MCF 10A (cell line): ENCODE measurements at regions not wholly inside any gene's neighbourhood (a gene's known extent, or its start where the extent isn't known, plus 50 kb on each side); places are given as distances from the start of the nearest gene placed in this dataset.

Experiments used
- BruUV-seq: library from RNA; stranded (reverse); fragments of 400-500 nt; replicated peaks from 2 replicates; lab custom pipeline; 2021; lab: Mats Ljungman, UMichigan
- CTCF ChIA-PET: fragments of 300-600 bp; sonication (Branson Sonifier 250); formaldehyde crosslinking; extraction: SDS; loops from one replicate; lab custom pipeline; 2021; ENCODE audit warnings: antibody characterized with exemption, inconsistent platforms; lab: Yijun Ruan, JAX
- POLR2A ChIA-PET: fragments of 300-600, 350-650 bp; sonication (Branson Sonifier 250); formaldehyde crosslinking; extraction: SDS; loops from one replicate; lab custom pipeline; 2020; ENCODE audit warnings: antibody characterized with exemption, inconsistent platforms; lab: Yijun Ruan, JAX
- DNase-seq: peaks from one replicate; pipeline ENCODE4 v3.0.0-alpha.2; 2018; ENCODE audit not compliant: unreplicated experiment
- H3K27ac Mint-ChIP-seq: one replicate; pipeline ENCODE4 v1.8.0; 2022; ENCODE audit warnings: mild to moderate bottlenecking, low read depth, mixed read lengths; ENCODE audit not compliant: unreplicated experiment
- H3K27me3 Mint-ChIP-seq: one replicate; pipeline ENCODE4 v1.8.0; 2022; ENCODE audit warnings: mixed read lengths; ENCODE audit not compliant: insufficient read depth, unreplicated experiment
- H3K36me3 Mint-ChIP-seq: one replicate; pipeline ENCODE4 v1.8.0; 2022; ENCODE audit warnings: mild to moderate bottlenecking, moderate library complexity, mixed read lengths; ENCODE audit not compliant: insufficient read depth, unreplicated experiment
- H3K4me1 Mint-ChIP-seq: one replicate; pipeline ENCODE4 v1.8.0; 2022; ENCODE audit warnings: mixed read lengths; ENCODE audit not compliant: insufficient read depth, unreplicated experiment
- H3K4me3 Mint-ChIP-seq: one replicate; pipeline ENCODE4 v1.8.0; 2022; ENCODE audit warnings: mild to moderate bottlenecking, moderate library complexity, mixed read lengths; ENCODE audit not compliant: unreplicated experiment
- H3K9me3 Mint-ChIP-seq: one replicate; pipeline ENCODE4 v1.8.0; 2022; ENCODE audit warnings: mixed read lengths; ENCODE audit not compliant: unreplicated experiment
- CTCF ChIP-seq: fragments of 200-600 bp; IDR thresholded peaks from one replicate; pipeline ENCODE4 v1.8.0; 2022; ENCODE audit warnings: antibody characterized with exemption, mild to moderate bottlenecking; ENCODE audit not compliant: unreplicated experiment
- intact Hi-C: fragments of 100-400 bp; cut with micrococcal nuclease; formaldehyde crosslinking; loops from 2 replicates; pipeline ENCODE4 v1.14.1; 2022

GRCh38 chr2:8242739-8243138 is 439.1 kb upstream of the ID2 start:
- no TSS peak for BruUV-seq
- peak; percentile 18 for DNase-seq
- H3K27ac Mint-ChIP-seq = no peak overlapping the region
- TF ChIP-seq CTCF = no peak
- H3K36me3 Mint-ChIP-seq = no peaks in the 10 kb centered on the region
- H3K4me3 Mint-ChIP-seq = no peak overlapping the region
- intact Hi-C loops = no loop called here
- ChIA-PET CTCF (no interaction called here), POLR2A (interaction anchor here (0.6 kb wide), 1 partner anchor 546 kb away, joined by 3 read pairs; no protein-coding TSS in a partner anchor)
- peaks cover 8% of the 10 kb centered on the region for H3K9me3 Mint-ChIP-seq
- H3K4me1 Mint-ChIP-seq = no peaks in the 10 kb centered on the region
- H3K27me3 Mint-ChIP-seq = no peaks in the 10 kb centered on the region

GRCh38 chr2:8243748-8244400 is 438.0 kb upstream of the ID2 start:
- ChIA-PET POLR2A (no interaction called here), CTCF (no interaction called here)

GRCh38 chr2:8244639-8245038 is 437.2 kb upstream of the ID2 start:
- DNase-seq = no peak
- no peak for TF ChIP-seq CTCF
- CTCF ChIA-PET = no interaction called here
- Mint-ChIP-seq H3K4me1 (no peaks in the 10 kb centered on the region), H3K4me3 (no peak overlapping the region), H3K27ac (no peak overlapping the region), H3K36me3 (no peaks in the 10 kb centered on the region), H3K27me3 (no peaks in the 10 kb centered on the region), H3K9me3 (peaks cover 8% of the 10 kb centered on the region)
- BruUV-seq = no TSS peak
- POLR2A ChIA-PET = no interaction called here
- intact Hi-C loops = no loop called here

More at GRCh38 chr2:8243748-8244400, 438.0 kb upstream of the ID2 start:
- BruUV-seq = no TSS peak
- H3K36me3 Mint-ChIP-seq = no peaks in the 10 kb centered on the region
- no peak for TF ChIP-seq CTCF
- peaks cover 8% of the 10 kb centered on the region for H3K9me3 Mint-ChIP-seq
- no peak for DNase-seq
- H3K27ac Mint-ChIP-seq = no peak overlapping the region
- no peak overlapping the region for H3K4me3 Mint-ChIP-seq
- intact Hi-C loops = no loop called here
- H3K27me3 Mint-ChIP-seq = no peaks in the 10 kb centered on the region
- H3K4me1 Mint-ChIP-seq = no peaks in the 10 kb centered on the region

- BruUV-seq = no TSS peak
- Mint-ChIP-seq H3K4me1 (no peaks in the 10 kb centered on the region), H3K27me3 (no peaks in the 10 kb centered on the region), H3K9me3 (peaks cover 17% of the 10 kb centered on the region), H3K4me3 (no peak overlapping the region), H3K27ac (no peak overlapping the region), H3K36me3 (no peaks in the 10 kb centered on the region)
- TF ChIP-seq CTCF = no peak
- CTCF ChIA-PET = no interaction called here
- no peak for DNase-seq
- POLR2A ChIA-PET = no interaction called here
- intact Hi-C loops = no loop called here
These were observed 435.7 kb upstream of the ID2 start for GRCh38 chr2:8246137-8246536.
